ENCODE measurements at regions not wholly inside any gene's neighbourhood (a gene's known extent, or its start where the extent isn't known, plus 50 kb on each side); places are given as distances from the start of the nearest gene placed in this dataset.

DNA sequence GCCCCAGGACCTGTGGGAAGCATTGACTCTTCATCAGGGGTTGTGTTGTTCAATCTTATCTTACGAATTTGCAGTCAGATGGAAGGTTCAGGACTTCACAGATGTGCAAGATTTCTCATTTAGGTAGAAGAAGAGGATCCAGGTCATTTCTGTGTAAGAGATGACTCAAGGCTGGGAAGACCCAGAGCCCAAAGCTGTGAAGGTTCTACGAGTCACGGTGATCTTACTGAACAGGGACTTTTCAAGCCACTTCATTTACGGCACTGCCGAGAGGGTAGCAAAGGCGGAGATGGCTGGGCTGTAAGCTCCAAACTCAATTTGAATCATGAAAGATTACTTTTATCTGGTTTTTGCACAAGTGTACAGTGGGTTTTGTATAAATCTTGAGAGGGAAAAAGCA is 228.0 kb upstream of the MEX3C start:
- TF ChIP-seq, protein P1, sequence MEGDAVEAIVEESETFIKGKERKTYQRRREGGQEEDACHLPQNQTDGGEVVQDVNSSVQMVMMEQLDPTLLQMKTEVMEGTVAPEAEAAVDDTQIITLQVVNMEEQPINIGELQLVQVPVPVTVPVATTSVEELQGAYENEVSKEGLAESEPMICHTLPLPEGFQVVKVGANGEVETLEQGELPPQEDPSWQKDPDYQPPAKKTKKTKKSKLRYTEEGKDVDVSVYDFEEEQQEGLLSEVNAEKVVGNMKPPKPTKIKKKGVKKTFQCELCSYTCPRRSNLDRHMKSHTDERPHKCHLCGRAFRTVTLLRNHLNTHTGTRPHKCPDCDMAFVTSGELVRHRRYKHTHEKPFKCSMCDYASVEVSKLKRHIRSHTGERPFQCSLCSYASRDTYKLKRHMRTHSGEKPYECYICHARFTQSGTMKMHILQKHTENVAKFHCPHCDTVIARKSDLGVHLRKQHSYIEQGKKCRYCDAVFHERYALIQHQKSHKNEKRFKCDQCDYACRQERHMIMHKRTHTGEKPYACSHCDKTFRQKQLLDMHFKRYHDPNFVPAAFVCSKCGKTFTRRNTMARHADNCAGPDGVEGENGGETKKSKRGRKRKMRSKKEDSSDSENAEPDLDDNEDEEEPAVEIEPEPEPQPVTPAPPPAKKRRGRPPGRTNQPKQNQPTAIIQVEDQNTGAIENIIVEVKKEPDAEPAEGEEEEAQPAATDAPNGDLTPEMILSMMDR (IDR thresholded peaks at IDR 0.05) = no peak
- TF ChIP-seq EP300 (IDR thresholded peaks at IDR 0.05) (no peak), POLR2A (IDR thresholded peaks at IDR 0.05) (no peak)

Data from stomach (tissue), 4 donors.